DMS79 treated with DMSO at 0.1 percent for 48 hours (cell line): ENCODE measurements at regions not wholly inside any gene's neighbourhood (a gene's known extent, or its start where the extent isn't known, plus 50 kb on each side); places are given as distances from the start of the nearest gene placed in this dataset.

Experiments used
- DNase-seq: peaks from one replicate; lab custom pipeline; 2025; lab: John Stamatoyannopoulos, UW

- DNase-seq = no peak
Observed at GRCh38 chr1:224486801-224487583, 52.4 kb upstream of the WDR26 start.

GRCh38 chr1:224488806-224489499 lies 54.4 kb upstream of the WDR26 start:
- DNase-seq = no peak

GRCh38 chr1:224489534-224490365 lies 55.2 kb upstream of the WDR26 start:
- no peak for DNase-seq

GRCh38 chr1:224490549-224491537 lies 56.2 kb upstream of the WDR26 start:
- no peak for DNase-seq

- DNase-seq = no peak
Observed at GRCh38 chr1:224492015-224492414, 57.4 kb upstream of the WDR26 start.

GRCh38 chr1:224492632-224493031 lies 58.0 kb upstream of the WDR26 start:
- no peak for DNase-seq

- no peak for DNase-seq
Observed at GRCh38 chr1:224493269-224493668, 58.7 kb upstream of the WDR26 start.

GRCh38 chr1:224494343-224494742 lies 59.7 kb upstream of the WDR26 start:
- DNase-seq = no peak

- DNase-seq = no peak
Observed at GRCh38 chr1:224495866-224496265, 61.3 kb upstream of the WDR26 start.

- no peak for DNase-seq
Observed at GRCh38 chr1:224496826-224497225, 62.2 kb upstream of the WDR26 start.

- no peak for DNase-seq
Observed at GRCh38 chr1:224497714-224498573, 63.3 kb upstream of the WDR26 start.

GRCh38 chr1:224498574-224499170 lies 64.1 kb upstream of the WDR26 start:
- DNase-seq = no peak

GRCh38 chr1:224499204-224499603 lies 64.6 kb upstream of the WDR26 start:
- DNase-seq = no peak

GRCh38 chr1:224500796-224501195 lies 66.2 kb upstream of the WDR26 start:
- DNase-seq = no peak

GRCh38 chr1:224501836-224502235 lies 67.2 kb upstream of the WDR26 start:
- no peak for DNase-seq

- no peak for DNase-seq
Observed at GRCh38 chr1:224502459-224503160, 68.0 kb upstream of the WDR26 start.

GRCh38 chr1:224503161-224504118 lies 68.8 kb upstream of the WDR26 start:
- peak; percentile 29 for DNase-seq
